H1 (cell line): ENCODE measurements at regions not wholly inside any gene's neighbourhood (a gene's known extent, or its start where the extent isn't known, plus 50 kb on each side); places are given as distances from the start of the nearest gene placed in this dataset.

ENCODE experiments used
- CTCF ChIA-PET: fragments of 300-600 bp; sonication (Branson Sonifier 250); formaldehyde crosslinking; loops from one replicate; lab custom pipeline; 2021; ENCODE audit not compliant: partially characterized antibody; lab: Charles Lee
- POLR2A ChIA-PET: fragments of 300-600 bp; sonication (Branson Sonifier 250); formaldehyde crosslinking; loops from one replicate; lab custom pipeline; 2021; ENCODE audit warnings: inconsistent platforms; ENCODE audit not compliant: partially characterized antibody; lab: Charles Lee
- DNase-seq, 2 experiments: peaks; one replicate each; pipeline versions ENCODE4 v3.0.0 to v3.0.0-alpha.2; 2010 to 2022; ENCODE audit warnings: low spot score in 2 of 2, low read depth in 1 of 2, mixed read lengths in 1 of 2
- FAIRE-seq: peaks from 2 replicates; lab custom pipeline; 2011; peaks lifted over from hg19 to GRCh38; lab: Jason Lieb, UNC
- H2AFZ ChIP-seq: 2 replicates; pipeline ENCODE4 v1.8.1; 2012; ENCODE audit warnings: low read length, inconsistent platforms
- H2AK5ac ChIP-seq: 2 replicates; pipeline ENCODE4 v1.6.1; 2013; ENCODE audit warnings: low read depth, low read length
- H2BK120ac ChIP-seq: replicated peaks from 2 replicates; pipeline ENCODE3; 2013; ENCODE audit warnings: low read depth, low read length, inconsistent platforms
- H2BK12ac ChIP-seq: 2 replicates; pipeline ENCODE4 v1.6.1; 2013; ENCODE audit warnings: low read depth, low read length
- H2BK15ac ChIP-seq: 2 replicates; pipeline ENCODE4 v1.6.1; 2013; ENCODE audit warnings: low read length
- H2BK20ac ChIP-seq: 2 replicates; pipeline ENCODE4 v1.6.1; 2013; ENCODE audit warnings: low read length
- H2BK5ac ChIP-seq: 2 replicates; pipeline ENCODE4 v1.6.1; 2013; ENCODE audit warnings: low read depth, low read length
- H3K14ac ChIP-seq: 2 replicates; pipeline ENCODE4 v1.6.1; 2013; ENCODE audit warnings: inconsistent platforms; ENCODE audit not compliant: insufficient read length
- H3K18ac ChIP-seq: 2 replicates; pipeline ENCODE4 v1.6.1; 2013; ENCODE audit warnings: low read length; ENCODE audit errors: extremely low read depth
- H3K23ac ChIP-seq: 2 replicates; pipeline ENCODE4 v1.6.1; 2013; ENCODE audit warnings: inconsistent platforms; ENCODE audit not compliant: insufficient read length
- H3K23me2 ChIP-seq: 2 replicates; pipeline ENCODE4 v1.6.1; 2013; ENCODE audit warnings: low read depth, low read length
- H3K27ac ChIP-seq: 2 replicates; pipeline ENCODE4 v1.6.1; 2011; ENCODE audit warnings: low read depth, low read length, inconsistent platforms
- H3K27me3 ChIP-seq, 4 experiments: replicated peaks in 1 of 4; 1 replicate in 1 of 4; 2 replicates in 3 of 4; pipeline versions ENCODE4 v1.6.1 to v1.8.1; 2011 to 2013; ENCODE audit warnings: low read length in 3 of 4, mild to moderate bottlenecking in 3 of 4, inconsistent platforms in 2 of 4, mixed read lengths in 2 of 4, moderate library complexity in 1 of 4; ENCODE audit not compliant: control insufficient read depth in 3 of 4, insufficient read depth in 3 of 4; ENCODE audit errors: extremely low read depth in 1 of 4
- H3K36me3 ChIP-seq, 4 experiments: 2 replicates each; pipeline versions ENCODE4 v1.6.1 to v1.8.1; 2011 to 2013; ENCODE audit warnings: mild to moderate bottlenecking in 4 of 4, low read length in 3 of 4, moderate library complexity in 2 of 4, control low read depth in 1 of 4, inconsistent platforms in 1 of 4; ENCODE audit not compliant: insufficient read depth in 4 of 4, control insufficient read depth in 2 of 4
- H3K4ac ChIP-seq: replicated peaks from 2 replicates; pipeline ENCODE3; 2013; ENCODE audit warnings: low read length, low read depth, mixed read lengths, inconsistent platforms; ENCODE audit not compliant: insufficient read length
- H3K4me1 ChIP-seq, 4 experiments: replicated peaks in 1 of 4; 1 replicate in 1 of 4; 2 replicates in 3 of 4; pipeline versions ENCODE4 v1.6.1 to v1.8.1; 2011 to 2013; ENCODE audit warnings: low read length in 3 of 4, inconsistent platforms in 2 of 4, mixed read lengths in 1 of 4; ENCODE audit not compliant: insufficient read depth in 4 of 4, control insufficient read depth in 3 of 4
- H3K4me2 ChIP-seq, 2 experiments: 2 replicates each; pipeline versions ENCODE4 v1.6.1 to v1.8.1; 2011 to 2013; ENCODE audit warnings: low read depth in 2 of 2, low read length in 2 of 2, control low read depth in 1 of 2, inconsistent platforms in 1 of 2, mild to moderate bottlenecking in 1 of 2; ENCODE audit not compliant: insufficient read depth in 1 of 2
- H3K4me3 ChIP-seq, 4 experiments: fragments of 200-600, 300-600 bp in 1 of 4; sonication (generic), shearing (Covaris generic), sonication (Bioruptor Twin) in 1 of 4; 2 replicates each; pipeline versions ENCODE4 v1.5.1 to v1.8.1; 2011 to 2016; ENCODE audit warnings: low read length in 4 of 4, low read depth in 3 of 4, control low read depth in 2 of 4, inconsistent platforms in 2 of 4, mild to moderate bottlenecking in 2 of 4, mixed read lengths in 1 of 4, moderate library complexity in 1 of 4; ENCODE audit not compliant: insufficient read depth in 2 of 4; ENCODE audit errors: extremely low read depth in 1 of 4
- H3K56ac ChIP-seq: replicated peaks from 2 replicates; pipeline ENCODE3; 2013; ENCODE audit warnings: low read depth, mild to moderate bottlenecking, mixed read lengths, low read length, inconsistent platforms; ENCODE audit not compliant: insufficient read length
- H3K79me1 ChIP-seq: 2 replicates; pipeline ENCODE4 v1.6.1; 2013; ENCODE audit warnings: low read depth, low read length, control low read depth
- H3K79me2 ChIP-seq, 2 experiments: 2 replicates each; pipeline versions ENCODE4 v1.6.1 to v1.8.1; 2012 to 2013; ENCODE audit warnings: low read length in 2 of 2, mild to moderate bottlenecking in 2 of 2, inconsistent platforms in 1 of 2; ENCODE audit not compliant: insufficient read depth in 2 of 2, control insufficient read depth in 1 of 2
- H3K9ac ChIP-seq, 4 experiments: replicated peaks in 1 of 4; 1 replicate in 1 of 4; 2 replicates in 3 of 4; pipeline versions ENCODE4 v1.6.1 to v1.8.1; 2011 to 2013; ENCODE audit warnings: low read depth in 3 of 4, low read length in 3 of 4, control low read depth in 2 of 4, mild to moderate bottlenecking in 2 of 4, moderate library complexity in 2 of 4, inconsistent platforms in 1 of 4; ENCODE audit errors: extremely low read depth in 1 of 4
- H3K9me3 ChIP-seq, 2 experiments: 2 replicates each; pipeline versions ENCODE4 v1.6.1 to v1.8.1; 2012 to 2013; ENCODE audit warnings: mild to moderate bottlenecking in 2 of 2, moderate library complexity in 2 of 2, control low read depth in 1 of 2, inconsistent platforms in 1 of 2, low read depth in 1 of 2, low read length in 1 of 2, mixed read lengths in 1 of 2; ENCODE audit not compliant: insufficient read depth in 2 of 2
- H4K20me1 ChIP-seq, 2 experiments: replicated peaks in 1 of 2; 2 replicates each; pipeline versions ENCODE3 to v1.8.1; 2011 to 2013; ENCODE audit warnings: inconsistent platforms in 2 of 2, low read length in 2 of 2, mild to moderate bottlenecking in 1 of 2; ENCODE audit not compliant: insufficient read depth in 2 of 2, control insufficient read depth in 1 of 2
- H4K5ac ChIP-seq: 2 replicates; pipeline ENCODE4 v1.6.1; 2013; ENCODE audit warnings: low read length, low read depth, mixed read lengths, inconsistent platforms; ENCODE audit not compliant: insufficient read length
- H4K8ac ChIP-seq: 2 replicates; pipeline ENCODE4 v1.8.0; 2013; ENCODE audit warnings: mild to moderate bottlenecking, moderate library complexity, low read length, inconsistent platforms; ENCODE audit not compliant: insufficient read depth; ENCODE audit errors: extremely low read depth
- H4K91ac ChIP-seq: replicated peaks from 2 replicates; pipeline ENCODE3; 2013; ENCODE audit warnings: low read length, mixed read lengths, inconsistent platforms; ENCODE audit not compliant: insufficient read length
- BACH1 ChIP-seq: IDR thresholded peaks from 2 replicates; pipeline ENCODE4 v1.6.1; 2012; ENCODE audit warnings: low read length, improper control_type of control experiment
- BCL11A ChIP-seq, 2 experiments: IDR thresholded peaks; one replicate each; pipeline ENCODE4 v1.6.1; 2011; ENCODE audit warnings: low read depth in 2 of 2, low read length in 2 of 2, mild to moderate bottlenecking in 2 of 2
- CBX8 ChIP-seq: fragments of 300-800, 300-1000 bp; sonication (generic); IDR thresholded peaks from 2 replicates; pipeline ENCODE4 v1.7.1; 2016; ENCODE audit warnings: low read depth, low read length, borderline replicate concordance
- EGR1 ChIP-seq: IDR thresholded peaks from 2 replicates; pipeline ENCODE4 v1.6.1; 2011; ENCODE audit warnings: low read depth, low read length, borderline replicate concordance
- KDM1A ChIP-seq: fragments of 200-600, 300-600 bp; sonication (generic); IDR thresholded peaks from 2 replicates; pipeline ENCODE4 v1.7.1; 2016; ENCODE audit warnings: mild to moderate bottlenecking, low read length, borderline replicate concordance
- POU5F1 ChIP-seq: IDR thresholded peaks from 2 replicates; pipeline ENCODE4 v1.6.1; 2011; ENCODE audit warnings: low read depth, mild to moderate bottlenecking, low read length, moderate library complexity
- ZNF274 ChIP-seq: IDR thresholded peaks from 2 replicates; pipeline ENCODE4 v1.7.0; 2012; ENCODE audit warnings: low read length, borderline replicate concordance; ENCODE audit errors: extremely low read depth
- whole genome bisulfite sequencing, 2 experiments: shearing (Covaris generic) in 1 of 2; methylation state at CpG; one replicate each; pipeline versions ENCODE4 v1.1.6 to v1.1.7; 2013 to 2015; ENCODE audit warnings: low lambda C conversion rate in 2 of 2, mixed read lengths in 2 of 2, inconsistent platforms in 1 of 2, low coverage in 1 of 2, missing lambda C conversion rate in 1 of 2; ENCODE audit not compliant: insufficient replicate concordance in 2 of 2, insufficient coverage in 1 of 2, insufficient read length in 1 of 2; ENCODE audit errors: extremely low coverage in 1 of 2, missing lambda C conversion rate in 1 of 2; 5-methylcytosine and 5-hydroxymethylcytosine counted together

- Histone ChIP-seq H3K79me1 (no peaks in the 10 kb centered on the region), H4K91ac (no peak overlapping the region), H4K8ac (no peak overlapping the region), H3K14ac (no peak overlapping the region), H3K4me1 (no peaks in the 10 kb centered on the region), H3K56ac (no peak overlapping the region), H3K79me2 (no peaks in the 10 kb centered on the region), H3K9ac (no peak overlapping the region), H3K27me3 (no peaks in the 10 kb centered on the region), H3K36me3 (no peaks in the 10 kb centered on the region), H2BK20ac (no peak overlapping the region), H3K4me3 (no peak overlapping the region), H4K5ac (no peak overlapping the region), H3K23ac (no peak overlapping the region), H2BK5ac (no peak overlapping the region), H3K4me2 (no peak overlapping the region), H2BK15ac (no peak overlapping the region), H2BK120ac (no peak overlapping the region), H3K4ac (no peak overlapping the region), H3K23me2 (no peaks in the 10 kb centered on the region), H2BK12ac (no peak overlapping the region), H2AFZ (no peak overlapping the region), H2AK5ac (no peak overlapping the region), H4K20me1 (no peaks in the 10 kb centered on the region), H3K9me3 (no peaks in the 10 kb centered on the region), H3K27ac (no peak overlapping the region), H3K18ac (no peak overlapping the region)
- DNase-seq = no peak
- ChIA-PET CTCF (interaction anchor here (1.6 kb wide), 1 partner anchor 36 kb away, joined by 4 read pairs; no protein-coding TSS in a partner anchor), POLR2A (no interaction called here)
- WGBS, 2 experiments = 88% methylated on average over 10 of the region's 10 CpGs; no CpG with 5 or more reads in 1 of the 2 experiments
- TF ChIP-seq BCL11A (IDR thresholded peaks at IDR 0.05; ENCODE audit: low read depth in 2 of 2, low read length in 2 of 2) (no peak), CBX8 (no peak), BACH1 (no peak), EGR1 (no peak), POU5F1 (no peak), KDM1A (no peak), ZNF274 (no peak)
- no peak for FAIRE-seq
Observed at GRCh38 chr20:24124951-24125650, 136.5 kb upstream of the GGTLC1 start.
